ENCODE measurements at regions not wholly inside any gene's neighbourhood (a gene's known extent, or its start where the extent isn't known, plus 50 kb on each side); places are given as distances from the start of the nearest gene placed in this dataset.

GRCh38 chr12:34348836-34349672 is 326.8 kb downstream of the ALG10 start:
- no peak for TF ChIP-seq CTCF (IDR thresholded peaks at IDR 0.05)
- no peak for TF ChIP-seq POLR2A (IDR thresholded peaks at IDR 0.05)
